Thoracic aorta (tissue), 2 donors: ENCODE measurements at regions not wholly inside any gene's neighbourhood (a gene's known extent, or its start where the extent isn't known, plus 50 kb on each side); places are given as distances from the start of the nearest gene placed in this dataset.

Experiments used
- ATAC-seq: fragments of 150-250 bp; one replicate; pipeline ENCODE4 v1.8.0; 2017; ENCODE audit warnings: low read depth; ENCODE audit not compliant: insufficient number of reproducible peaks, low FRiP score
- DNase-seq: peaks from one replicate; pipeline ENCODE4 v3.0.0-alpha.2; 2020; ENCODE audit warnings: low spot score
- H3K27ac ChIP-seq, 2 donors: fragments of 200-600 bp; sonication (generic); 1 replicate in 1 of 2; 2 replicates in 1 of 2; pipeline ENCODE4 v1.5.1; 2016; ENCODE audit warnings: mild to moderate bottlenecking in 2 of 2, moderate library complexity in 2 of 2
- H3K27me3 ChIP-seq: fragments of 200-600 bp; sonication (generic); replicated peaks from 2 replicates; pipeline ENCODE4 v1.6.0; 2016; ENCODE audit warnings: mild to moderate bottlenecking; ENCODE audit not compliant: insufficient read depth
- H3K36me3 ChIP-seq: fragments of 200-600 bp; sonication (generic); one replicate; pipeline ENCODE4 v1.5.1; 2016
- H3K4me1 ChIP-seq, 2 donors: fragments of 200-600 bp; sonication (generic); 1 replicate in 1 of 2; 2 replicates in 1 of 2; pipeline versions ENCODE4 v1.5.1 to v1.6.0; 2016; ENCODE audit warnings: low read depth in 2 of 2, mild to moderate bottlenecking in 1 of 2; ENCODE audit not compliant: control insufficient read depth in 1 of 2
- H3K4me3 ChIP-seq: fragments of 200-600 bp; sonication (generic); 2 replicates; pipeline ENCODE4 v1.5.1; 2016; ENCODE audit warnings: mild to moderate bottlenecking
- H3K9me3 ChIP-seq: fragments of 200-600 bp; sonication (generic); 2 replicates; pipeline ENCODE4 v1.5.1; 2016
- TF ChIP-seq, protein P1 (sequence below): fragments of 200-600 bp; sonication (generic); IDR thresholded peaks from one replicate; pipeline ENCODE4 v1.5.1; 2019; ENCODE audit warnings: antibody characterized with exemption

DNA sequence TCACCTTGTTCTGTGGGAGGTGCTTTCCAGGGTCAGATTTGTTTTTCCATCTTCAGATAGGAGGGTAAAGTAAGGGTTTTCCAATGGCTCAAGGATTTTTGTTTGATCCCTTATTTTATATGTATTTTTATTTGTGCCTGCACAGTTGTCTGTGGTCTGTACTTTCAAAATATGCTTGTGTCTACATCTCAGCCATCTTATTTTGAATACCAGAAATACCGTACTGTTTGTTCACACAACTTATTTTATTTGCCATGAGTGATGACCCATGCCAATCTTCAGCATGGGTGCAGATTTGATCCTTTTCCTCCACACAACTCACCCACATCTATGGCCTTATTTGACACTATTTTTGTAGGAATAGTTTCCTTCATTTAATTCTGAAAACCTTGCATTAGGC is 72.2 kb upstream of the PTCHD4 start:
- H3K36me3 ChIP-seq = no peaks in the 10 kb centered on the region
- no peaks in the 10 kb centered on the region for H3K27me3 ChIP-seq
- no peaks in the 10 kb centered on the region for H3K9me3 ChIP-seq
- no peak overlapping the region for H3K4me3 ChIP-seq
- TF ChIP-seq, protein P1, sequence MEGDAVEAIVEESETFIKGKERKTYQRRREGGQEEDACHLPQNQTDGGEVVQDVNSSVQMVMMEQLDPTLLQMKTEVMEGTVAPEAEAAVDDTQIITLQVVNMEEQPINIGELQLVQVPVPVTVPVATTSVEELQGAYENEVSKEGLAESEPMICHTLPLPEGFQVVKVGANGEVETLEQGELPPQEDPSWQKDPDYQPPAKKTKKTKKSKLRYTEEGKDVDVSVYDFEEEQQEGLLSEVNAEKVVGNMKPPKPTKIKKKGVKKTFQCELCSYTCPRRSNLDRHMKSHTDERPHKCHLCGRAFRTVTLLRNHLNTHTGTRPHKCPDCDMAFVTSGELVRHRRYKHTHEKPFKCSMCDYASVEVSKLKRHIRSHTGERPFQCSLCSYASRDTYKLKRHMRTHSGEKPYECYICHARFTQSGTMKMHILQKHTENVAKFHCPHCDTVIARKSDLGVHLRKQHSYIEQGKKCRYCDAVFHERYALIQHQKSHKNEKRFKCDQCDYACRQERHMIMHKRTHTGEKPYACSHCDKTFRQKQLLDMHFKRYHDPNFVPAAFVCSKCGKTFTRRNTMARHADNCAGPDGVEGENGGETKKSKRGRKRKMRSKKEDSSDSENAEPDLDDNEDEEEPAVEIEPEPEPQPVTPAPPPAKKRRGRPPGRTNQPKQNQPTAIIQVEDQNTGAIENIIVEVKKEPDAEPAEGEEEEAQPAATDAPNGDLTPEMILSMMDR = no peak
- H3K27ac ChIP-seq = no peak overlapping the region
- no peaks in the 10 kb centered on the region for H3K4me1 ChIP-seq
- DNase-seq = no peak
- no peak for ATAC-seq

DNA sequence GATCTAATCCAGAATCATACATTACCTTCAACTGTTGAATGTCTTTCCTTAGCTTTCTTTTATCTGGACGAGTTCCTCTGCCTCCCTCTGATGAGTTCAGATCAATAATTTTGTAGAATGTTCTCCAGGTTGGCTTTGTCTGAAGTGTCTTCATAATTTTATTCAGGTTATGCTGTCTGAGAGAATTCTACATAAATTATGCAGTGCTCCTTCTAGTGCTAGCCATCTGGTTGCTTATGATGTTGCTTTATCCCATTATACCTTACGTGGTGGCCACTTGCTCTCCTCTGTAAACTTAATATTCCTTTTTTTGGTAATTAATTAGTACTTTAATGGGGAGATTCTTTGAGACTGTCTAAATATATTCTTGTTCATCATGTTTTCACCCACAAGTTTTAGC is 67.7 kb upstream of the PTCHD4 start:
- Histone ChIP-seq H3K27ac (no peak overlapping the region), H3K9me3 (no peaks in the 10 kb centered on the region), H3K4me1 (no peaks in the 10 kb centered on the region), H3K27me3 (no peaks in the 10 kb centered on the region), H3K36me3 (no peaks in the 10 kb centered on the region), H3K4me3 (no peak overlapping the region)
- TF ChIP-seq, protein P1 = no peak
- DNase-seq (no peak), ATAC-seq (no peak)

DNA sequence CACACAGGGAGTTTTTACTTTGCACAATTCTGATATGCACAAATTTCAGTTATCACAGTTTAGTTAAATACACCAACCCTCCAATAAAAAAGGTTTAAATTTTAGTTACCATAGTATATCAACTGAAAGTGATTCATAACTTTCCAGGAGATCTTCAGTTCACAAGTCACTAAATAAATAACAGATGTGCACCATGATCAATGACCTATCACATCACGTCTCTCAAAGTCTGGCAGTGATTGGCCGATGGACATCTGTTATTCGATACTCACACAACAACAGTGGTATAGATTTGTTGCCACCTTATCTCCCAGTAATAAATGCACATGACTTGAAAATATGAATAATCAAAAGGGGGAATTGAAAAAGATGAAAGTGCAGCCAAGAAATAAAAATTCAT is 66.8 kb upstream of the PTCHD4 start:
- no peaks in the 10 kb centered on the region for H3K9me3 ChIP-seq
- no peak overlapping the region for H3K27ac ChIP-seq
- H3K36me3 ChIP-seq = no peaks in the 10 kb centered on the region
- no peaks in the 10 kb centered on the region for H3K27me3 ChIP-seq
- TF ChIP-seq, protein P1 = no peak
- no peak for ATAC-seq
- no peak overlapping the region for H3K4me3 ChIP-seq
- no peak for DNase-seq
- no peaks in the 10 kb centered on the region for H3K4me1 ChIP-seq

DNA sequence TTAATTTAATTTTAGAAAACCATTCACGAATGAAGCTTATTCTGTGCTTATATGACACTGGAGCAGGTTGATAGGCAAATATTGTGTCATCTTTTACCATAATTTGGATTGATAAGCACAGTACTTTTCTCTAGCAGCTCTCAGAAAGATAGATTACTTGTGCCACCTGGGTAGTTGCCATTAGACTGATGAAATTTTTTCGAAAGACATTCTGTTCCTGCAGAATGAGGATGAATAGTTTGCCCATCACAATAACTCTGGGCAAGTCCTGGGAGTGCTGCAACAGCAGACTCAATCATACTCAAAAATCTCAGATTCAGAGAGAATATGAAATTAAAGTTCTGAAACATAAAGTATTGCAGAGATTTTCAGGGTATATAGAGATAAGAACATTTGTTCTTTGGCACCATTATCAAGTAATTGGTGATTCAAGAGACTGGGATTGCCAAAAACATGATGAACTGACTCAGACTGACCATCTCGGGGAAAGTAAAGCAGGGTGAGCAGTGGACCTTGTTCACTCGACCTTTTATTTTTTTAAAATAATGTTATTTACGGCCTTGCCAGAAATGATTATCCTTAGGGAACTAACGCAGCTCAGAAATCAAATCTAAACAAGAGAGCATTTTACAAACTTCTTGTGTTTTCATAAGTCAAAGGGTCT is 65.8 kb upstream of the PTCHD4 start:
- DNase-seq (no peak), ATAC-seq (no peak)
- TF ChIP-seq, protein P1 = no peak
- H3K27me3 ChIP-seq = no peaks in the 10 kb centered on the region
- H3K9me3 ChIP-seq = no peaks in the 10 kb centered on the region
- no peak overlapping the region for H3K4me3 ChIP-seq
- no peaks in the 10 kb centered on the region for H3K36me3 ChIP-seq
- H3K4me1 ChIP-seq = no peaks in the 10 kb centered on the region
- H3K27ac ChIP-seq = no peak overlapping the region

DNA sequence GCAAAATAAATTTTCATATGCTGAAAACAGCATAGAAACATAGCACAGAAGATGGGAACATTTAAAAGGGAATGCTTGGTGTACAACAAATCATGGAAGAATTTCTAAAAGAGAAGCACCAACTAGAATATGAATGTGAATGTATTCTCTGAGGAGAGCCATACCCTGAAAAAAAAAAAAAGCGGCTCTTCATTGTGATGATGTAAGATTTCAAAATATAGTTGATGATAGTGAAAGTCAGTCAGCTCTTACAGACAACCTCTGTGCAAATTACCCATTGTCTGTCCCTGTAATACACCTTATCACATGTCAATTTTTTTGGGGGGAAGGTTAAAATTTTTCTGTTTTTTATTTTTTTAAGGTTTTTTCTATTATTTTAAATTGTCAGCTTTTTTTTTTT is 58.6 kb upstream of the PTCHD4 start:
- H3K4me1 ChIP-seq = no peaks in the 10 kb centered on the region
- no peak for ATAC-seq

More for the DNA sequence above, 58.6 kb upstream of the PTCHD4 start:
- DNase-seq = no peak
- H3K36me3 ChIP-seq = no peaks in the 10 kb centered on the region
- H3K9me3 ChIP-seq = no peaks in the 10 kb centered on the region
- no peak overlapping the region for H3K4me3 ChIP-seq
- no peak overlapping the region for H3K27ac ChIP-seq
- H3K27me3 ChIP-seq = no peaks in the 10 kb centered on the region
- TF ChIP-seq, protein P1 = no peak
